HG03439 (cell line): ENCODE measurements at regions not wholly inside any gene's neighbourhood (a gene's known extent, or its start where the extent isn't known, plus 50 kb on each side); places are given as distances from the start of the nearest gene placed in this dataset.
"Not testable (repeated sequence)": the region's sequence is repeated elsewhere in the genome, so short reads cannot be mapped to it uniquely, and the experiment has no call there.

Experiments used
- ATAC-seq: cut with Tn5 transposase; IDR thresholded peaks from one replicate; pipeline ENCODE4 v1.9.1; 2021; ENCODE audit warnings: mild to moderate bottlenecking, moderate library complexity; ENCODE audit not compliant: unreplicated experiment

DNA sequence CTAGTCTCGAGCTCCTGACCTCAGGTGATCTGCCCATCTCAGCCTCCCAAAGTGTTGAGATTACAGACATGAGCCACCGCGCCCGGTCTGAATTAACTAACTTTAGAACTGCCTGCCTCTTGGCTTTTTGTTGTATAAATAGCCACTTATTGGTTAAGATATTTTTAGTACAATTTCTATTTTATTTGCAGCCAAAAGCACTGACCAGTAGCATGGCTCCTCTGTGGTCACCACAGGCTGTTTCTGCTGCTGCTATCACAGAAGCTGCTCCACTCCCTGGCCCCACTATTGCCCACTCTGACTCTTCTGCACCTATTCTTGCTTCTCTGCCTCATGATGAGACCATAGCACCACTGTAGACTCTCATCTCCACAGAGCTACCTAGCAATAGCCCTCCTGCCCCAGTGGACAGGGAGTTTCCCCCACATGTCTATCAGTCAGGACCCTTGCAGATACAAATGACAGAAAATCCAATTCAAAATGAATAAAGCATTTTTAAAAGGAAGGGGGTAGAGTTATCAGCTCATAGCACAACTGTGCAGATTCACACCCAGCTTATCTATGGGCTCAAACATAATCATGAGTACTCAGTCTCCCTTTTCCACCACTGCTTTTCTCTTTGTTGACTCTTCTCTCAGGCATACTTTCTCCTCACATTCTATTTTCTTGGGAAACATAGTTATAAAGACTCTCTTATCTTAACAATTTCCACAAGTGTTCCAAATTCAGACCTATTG is 151.8 kb upstream of the EPB41L4A start:
- ATAC-seq: no peak

DNA sequence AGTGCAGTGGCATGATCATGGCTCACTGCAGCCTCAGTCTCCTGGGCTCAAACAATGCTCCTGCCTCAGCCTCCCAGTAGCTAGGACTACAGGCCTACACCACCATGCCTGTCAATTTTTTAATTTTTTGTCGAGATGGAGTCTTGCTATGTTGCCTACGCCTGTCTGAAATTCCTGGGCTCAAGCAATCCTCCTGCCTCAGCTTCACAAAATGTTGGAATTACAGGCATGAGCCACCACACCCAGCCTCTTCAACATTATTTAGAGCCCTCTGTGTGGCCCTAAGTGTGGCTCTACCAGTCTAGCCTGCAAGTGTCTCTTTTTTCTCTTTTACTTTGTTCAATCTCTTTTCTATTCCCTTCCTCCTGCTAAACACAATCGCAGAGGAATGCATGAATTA is 154.4 kb upstream of the EPB41L4A start:
- no peak for ATAC-seq

DNA sequence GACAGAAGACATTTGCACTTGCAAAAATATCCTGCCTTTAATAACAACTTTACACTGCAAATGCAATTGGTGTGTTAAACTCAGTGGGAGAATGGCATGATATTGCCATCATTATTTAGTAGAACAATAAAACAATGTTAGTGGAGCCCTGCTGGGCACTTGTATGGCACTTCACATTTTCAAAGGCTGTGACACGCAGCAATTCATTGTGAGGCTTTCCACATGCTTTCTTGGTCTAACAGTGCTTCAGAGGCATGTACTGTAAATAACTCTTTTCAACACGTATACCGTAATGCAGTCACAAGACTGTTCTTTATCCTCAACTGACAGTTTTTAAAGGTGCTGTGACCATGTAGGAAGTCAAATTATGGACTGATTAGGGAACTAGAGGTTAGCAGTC is 155.5 kb upstream of the EPB41L4A start:
- ATAC-seq: no peak

DNA sequence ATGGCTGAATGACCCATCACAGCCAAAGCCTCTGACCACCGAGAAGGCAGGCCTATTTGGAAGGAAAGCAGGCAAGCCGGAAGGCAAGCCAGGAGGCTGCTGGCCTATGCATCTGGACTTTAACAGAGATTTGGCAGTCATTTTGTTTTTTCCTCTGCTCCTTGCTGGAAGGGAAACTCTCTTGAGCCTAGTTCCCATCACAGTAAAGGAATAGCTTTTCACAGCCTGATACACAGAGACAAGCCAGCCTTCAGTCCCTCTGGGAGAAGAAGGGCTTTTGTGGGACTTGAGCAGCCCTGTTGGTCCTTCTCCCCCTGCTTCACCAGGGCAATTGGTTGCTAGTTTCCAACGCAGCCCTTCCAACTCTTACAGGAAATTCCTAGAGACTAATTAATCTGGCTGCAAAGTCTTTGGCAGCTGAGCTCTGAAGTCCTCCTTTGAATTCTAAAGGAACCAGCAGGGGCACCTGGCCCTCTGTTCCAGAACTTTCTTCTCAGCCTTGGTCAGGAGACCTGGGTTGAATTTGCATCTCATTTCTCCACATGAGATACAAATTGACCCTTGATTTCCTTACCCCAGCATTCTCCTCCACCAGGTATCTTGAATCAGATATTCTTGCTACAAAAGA is 157.3 kb upstream of the EPB41L4A start:
- ATAC-seq: no peak

DNA sequence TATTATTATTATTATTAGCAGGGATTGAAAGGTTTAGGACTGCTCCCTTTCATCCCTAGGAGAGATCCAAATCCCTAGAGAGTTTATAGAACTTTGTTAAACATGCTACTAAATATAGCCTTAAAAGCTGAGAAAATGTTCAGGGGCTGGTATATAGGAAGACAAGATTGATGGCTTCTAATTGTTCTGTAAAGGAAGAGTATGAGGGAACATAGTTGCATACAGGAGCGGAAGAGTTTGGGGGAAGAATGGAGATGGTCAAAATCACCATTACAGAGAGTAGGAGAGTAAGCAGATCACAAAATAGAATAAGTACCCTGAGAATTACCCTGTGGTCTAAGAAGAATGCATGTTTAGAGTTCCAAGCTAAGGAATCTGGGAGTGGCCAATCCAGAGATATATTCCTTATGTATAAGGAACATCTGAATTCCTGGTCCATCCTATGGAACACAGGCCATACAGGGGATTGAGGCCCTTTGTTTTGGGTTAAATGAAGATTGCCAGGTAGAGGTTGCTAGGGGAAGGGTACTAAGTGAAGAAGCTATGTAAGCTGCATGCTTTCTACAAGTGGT is 158.0 kb upstream of the APC start:
- no peak for ATAC-seq

DNA sequence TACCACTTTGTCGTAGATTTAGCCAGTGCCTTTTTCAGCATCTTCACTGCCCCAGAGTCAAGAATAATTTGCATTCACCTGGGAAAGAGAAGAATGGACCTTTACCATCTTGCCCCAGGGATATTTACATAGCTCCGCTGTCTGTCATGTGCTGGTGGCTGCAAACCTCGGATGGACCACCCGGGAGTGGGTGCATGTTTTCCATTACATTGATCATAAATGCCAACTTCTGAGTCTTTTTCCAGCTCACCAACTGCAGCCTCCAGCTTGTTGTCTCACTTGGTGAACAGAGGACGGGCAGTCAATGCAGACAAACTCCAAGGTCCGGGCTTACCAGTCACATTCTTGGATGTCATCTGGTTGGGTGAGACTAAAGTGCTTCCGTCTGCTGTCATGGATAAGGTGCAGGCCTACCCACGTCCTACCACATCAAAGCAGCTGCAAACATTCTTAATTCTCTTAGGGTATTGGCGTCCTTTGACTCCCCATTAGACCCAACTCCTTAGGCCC is 155.8 kb upstream of the APC start:
- no peak for ATAC-seq

DNA sequence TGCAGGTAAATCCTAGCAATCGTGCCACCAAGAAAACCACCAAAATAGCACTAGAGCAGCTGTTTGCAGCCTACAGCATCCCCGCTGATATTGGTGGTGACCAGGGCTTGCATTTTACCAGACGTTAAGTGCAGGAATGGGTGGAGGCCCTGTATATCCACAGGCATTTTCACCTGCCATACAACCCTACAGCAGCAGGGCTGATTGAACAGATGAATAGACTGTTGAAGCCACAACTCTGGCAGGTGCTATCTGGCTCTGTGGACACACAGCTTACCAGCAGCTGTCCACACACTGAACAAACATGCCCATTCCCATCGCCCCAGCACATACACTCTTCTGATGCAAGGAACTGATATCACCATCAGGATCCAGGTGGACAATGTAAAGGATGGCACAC is 154.5 kb upstream of the APC start:
- ATAC-seq: no peak

DNA sequence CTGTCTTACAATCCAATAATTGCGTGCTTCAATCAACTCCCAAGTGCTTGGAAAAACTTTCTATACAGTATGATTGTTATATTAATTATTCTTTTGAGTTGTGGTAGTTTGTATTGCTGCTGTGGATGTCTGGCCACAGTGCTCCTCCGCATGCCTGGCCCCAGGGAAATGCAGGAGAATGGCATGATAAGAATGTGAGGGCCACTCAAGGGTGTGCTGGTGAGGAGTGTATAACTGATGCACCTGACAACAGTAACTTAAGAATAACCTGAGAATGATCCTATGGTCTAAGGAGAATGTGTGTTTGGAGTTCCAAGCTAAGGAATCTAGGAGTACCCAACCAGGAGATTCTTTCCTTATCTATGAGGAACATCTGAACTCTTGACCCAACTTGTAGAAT is 152.9 kb upstream of the APC start:
- ATAC-seq: no peak

DNA sequence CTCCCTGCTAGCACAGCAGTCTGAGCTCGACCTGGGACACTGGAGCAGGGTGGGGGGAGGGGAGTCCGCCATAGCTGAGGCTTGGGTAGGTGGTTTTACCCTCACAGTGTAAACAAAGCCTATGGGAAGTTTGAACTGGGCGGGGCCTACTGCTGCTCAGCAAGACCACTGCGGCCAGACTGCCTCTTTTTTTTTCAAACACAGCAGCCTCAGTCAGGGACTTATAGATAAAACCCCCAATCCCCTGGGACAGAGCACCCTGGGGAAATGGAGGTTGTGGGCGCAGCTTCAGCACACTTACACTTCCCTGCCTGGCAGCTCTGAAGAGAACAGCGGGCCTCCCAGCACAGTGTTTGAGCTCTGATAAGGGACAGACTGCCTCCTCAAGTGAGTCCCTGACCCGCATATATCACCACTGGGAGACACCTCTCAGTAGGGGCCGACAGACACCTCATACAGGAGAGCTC is 151.1 kb upstream of the APC start:
- no peak for ATAC-seq

DNA sequence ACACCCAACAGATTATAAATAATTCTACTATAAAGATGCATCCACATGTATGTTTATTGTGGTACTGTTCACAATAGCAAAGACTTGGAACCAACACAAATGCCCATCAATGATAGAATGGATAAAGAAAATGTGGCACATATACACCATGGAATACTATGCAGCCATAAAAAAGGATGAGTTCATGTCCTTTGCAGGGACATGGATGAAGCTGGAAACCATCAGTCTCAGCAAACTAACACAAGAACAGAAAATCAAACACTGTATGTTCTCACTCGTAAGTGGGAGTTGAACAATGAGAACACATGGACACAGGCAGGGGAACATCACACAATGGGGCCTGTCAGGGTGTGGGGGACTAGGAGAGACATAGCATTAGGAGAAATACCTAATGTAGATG is 146.8 kb upstream of the APC start:
- ATAC-seq: not testable (repeated sequence)

DNA sequence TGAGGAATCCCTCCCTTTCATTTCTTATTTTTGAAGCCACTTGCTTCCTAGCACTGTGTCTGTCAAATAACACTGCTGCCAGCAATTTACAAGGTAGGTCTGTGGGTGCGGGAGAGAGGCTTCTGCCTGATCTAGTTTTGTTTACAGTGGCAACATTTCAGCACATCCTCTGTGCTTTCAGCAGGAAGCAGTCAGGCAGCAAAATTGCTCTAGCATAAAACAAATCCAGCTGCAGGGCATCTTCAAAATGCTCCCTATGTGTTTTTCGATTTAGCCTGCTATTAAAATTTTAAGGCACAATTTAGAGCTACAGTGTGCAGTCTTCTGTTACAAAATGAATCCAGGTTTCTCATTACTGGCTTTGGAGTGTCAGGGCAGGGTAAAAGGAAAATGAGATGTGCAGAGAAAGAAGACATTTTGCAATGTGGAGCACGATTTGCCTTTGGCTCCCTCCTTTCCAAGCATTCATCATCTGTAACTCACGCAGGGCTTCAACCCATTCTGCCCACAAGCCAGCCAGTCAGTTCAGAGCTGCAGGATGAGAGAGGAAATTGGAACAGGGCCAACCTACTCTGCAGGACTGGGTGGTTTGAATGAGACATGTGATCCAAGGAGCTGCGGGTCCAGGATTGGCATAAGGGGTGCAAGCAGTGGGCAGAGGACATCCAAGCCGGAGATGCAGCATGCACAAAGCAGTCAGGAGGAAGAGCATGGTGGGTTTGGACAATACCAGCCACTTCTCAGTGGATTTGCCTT is 143.4 kb upstream of the APC start:
- ATAC-seq: no peak

DNA sequence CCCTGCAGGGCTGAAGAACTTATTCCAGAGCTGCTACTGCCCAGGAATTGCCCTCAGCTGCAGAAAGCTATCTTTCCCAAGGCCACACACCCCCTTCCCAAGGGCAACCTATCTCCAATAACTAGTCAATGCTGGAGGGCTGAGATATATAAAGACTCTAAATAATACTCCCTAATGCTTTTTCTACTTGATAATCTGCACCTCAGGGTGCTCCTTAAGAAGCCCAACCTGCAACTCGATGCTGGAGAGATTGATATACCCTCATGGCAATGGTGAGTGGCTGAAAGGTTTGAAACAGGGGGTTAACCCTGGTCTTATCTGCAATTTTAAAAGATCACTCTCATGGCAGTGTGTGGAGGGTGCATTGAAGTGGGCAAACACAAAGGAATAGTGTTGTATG is 142.7 kb upstream of the APC start:
- ATAC-seq: no peak

DNA sequence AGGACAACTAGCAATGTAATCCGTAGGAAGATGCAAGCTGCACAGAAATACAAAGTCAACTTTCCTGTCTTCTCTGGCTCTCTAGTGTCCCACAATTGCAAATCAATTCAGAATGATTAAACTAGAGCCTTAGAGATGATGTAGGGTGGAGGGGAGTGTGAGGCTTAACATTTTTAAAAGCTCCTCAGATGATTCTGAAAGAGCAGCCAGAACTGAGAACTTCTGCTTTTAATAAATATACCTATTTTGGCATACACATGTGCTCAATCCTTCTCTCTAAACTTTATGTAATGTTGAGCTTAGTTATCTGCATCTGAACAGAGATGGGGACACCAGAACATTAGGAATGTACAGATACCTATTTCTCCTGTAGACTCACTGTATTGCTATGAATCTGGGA is 139.9 kb upstream of the APC start:
- ATAC-seq: no peak

DNA sequence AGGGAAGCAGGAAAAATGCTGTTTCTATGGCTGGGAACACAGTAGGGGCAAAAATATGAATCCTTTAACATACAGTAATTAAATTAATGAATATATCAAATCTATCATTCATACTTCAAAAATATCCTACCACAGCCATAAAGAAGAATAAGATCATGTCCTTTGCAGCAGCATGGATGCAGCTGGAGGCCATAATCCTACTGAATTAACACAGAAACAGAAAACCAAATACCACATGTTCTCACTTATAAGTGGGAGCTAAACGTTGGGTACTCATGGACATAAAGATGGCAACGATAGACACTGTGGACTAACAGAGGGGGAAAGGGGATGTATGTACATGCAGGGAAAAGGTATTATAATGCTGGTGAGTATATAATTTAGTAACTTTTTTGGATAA is 137.2 kb upstream of the APC start:
- not testable (repeated sequence) for ATAC-seq

DNA sequence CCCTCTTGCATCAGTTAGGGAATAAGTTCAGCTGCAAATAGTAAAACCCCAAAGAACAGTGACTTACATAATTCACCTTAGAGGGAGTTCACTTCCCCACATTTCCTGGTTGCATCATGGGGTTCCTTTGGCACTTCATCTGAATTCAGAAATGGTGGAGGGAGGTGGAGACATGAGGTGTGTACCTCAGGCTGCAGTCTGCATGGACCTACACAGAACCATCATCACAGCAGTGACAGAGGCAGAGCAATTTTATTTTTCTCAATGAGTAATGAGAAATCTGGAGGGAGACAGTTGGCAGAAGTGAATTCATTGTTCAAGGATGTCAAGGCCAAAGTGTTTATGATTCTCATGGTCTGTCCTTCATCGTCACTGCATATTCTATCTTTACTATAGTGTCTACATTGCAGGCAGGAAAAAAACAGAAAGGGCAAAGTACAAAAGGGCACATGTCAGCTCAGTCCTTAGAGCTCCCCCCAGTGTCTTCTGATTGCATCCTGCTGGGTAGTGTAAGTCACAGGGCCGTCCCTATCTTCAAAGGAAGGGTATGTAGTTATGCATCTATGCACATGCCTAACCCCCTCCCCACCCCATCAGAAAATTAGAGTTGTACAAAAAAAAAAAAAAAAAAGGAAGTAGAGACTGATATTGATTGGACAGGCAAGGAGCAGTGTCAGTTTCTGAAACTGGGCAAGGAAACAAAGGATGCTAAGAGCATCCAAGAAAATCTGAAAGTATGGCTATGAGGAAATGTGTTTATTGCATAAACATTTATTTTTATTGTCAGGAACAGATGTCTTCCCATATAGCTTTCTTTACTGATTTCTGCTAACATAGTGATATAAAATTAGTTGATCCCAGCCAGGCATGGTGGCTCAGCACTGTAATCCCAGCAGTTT is 132.7 kb upstream of the APC start:
- peak; percentile 71 for ATAC-seq

DNA sequence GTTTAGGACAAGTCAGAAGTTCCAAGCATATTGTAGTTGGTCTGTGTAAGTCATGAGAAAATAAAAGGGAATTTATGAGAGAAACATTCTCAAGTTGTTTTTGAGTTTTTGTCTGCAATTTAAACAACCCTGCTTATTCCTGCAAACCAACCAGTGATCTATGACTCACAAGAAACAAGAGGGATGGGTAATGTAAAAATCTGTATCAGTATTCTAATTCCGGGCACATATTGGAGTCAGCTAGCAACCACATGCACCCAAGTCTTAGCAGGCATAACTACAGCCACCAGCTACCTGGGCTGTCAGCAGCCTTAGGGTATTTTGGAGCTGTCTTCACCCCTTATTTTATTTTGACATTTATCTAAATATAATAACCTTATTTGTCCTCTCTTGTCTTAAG is 128.7 kb upstream of the APC start:
- ATAC-seq: no peak

DNA sequence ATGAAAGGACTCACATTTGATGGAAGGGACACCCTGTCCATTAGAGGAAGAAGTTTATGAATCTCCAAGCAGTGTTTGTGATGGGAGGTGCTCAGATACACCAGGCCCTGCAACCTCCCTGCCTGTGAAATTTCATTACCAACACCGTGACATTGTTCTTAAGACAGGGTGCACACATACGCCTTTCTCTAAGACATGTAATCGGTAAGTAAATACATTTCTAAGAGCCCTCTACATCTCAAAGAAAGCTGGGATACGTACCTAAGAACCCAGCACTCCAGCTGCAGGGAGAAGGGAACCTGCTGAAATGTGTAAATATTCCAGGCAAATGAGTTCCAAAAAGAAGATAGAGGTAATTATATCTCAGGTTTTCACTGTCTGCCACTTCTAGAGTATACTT is 125.0 kb upstream of the APC start:
- no peak for ATAC-seq

DNA sequence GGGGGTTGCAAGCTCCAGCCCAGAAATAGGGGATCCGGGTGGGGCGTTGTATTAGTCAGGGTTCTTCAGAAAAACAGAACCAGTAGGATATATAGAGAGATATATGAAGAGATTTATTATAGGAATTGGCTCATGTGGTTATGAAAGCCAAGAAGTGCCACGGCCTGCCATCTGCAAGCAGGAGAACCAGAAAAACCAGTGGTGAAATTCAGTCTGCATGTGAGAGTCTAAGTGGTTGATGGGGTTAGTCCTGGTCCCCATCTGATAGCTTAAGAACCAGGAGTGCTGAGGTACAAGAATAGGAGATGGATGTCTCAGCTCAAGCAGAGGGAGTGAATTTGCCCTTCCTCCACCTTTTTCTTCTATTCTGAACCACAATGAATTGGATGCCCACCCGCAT is 123.4 kb upstream of the APC start:
- ATAC-seq: no peak

DNA sequence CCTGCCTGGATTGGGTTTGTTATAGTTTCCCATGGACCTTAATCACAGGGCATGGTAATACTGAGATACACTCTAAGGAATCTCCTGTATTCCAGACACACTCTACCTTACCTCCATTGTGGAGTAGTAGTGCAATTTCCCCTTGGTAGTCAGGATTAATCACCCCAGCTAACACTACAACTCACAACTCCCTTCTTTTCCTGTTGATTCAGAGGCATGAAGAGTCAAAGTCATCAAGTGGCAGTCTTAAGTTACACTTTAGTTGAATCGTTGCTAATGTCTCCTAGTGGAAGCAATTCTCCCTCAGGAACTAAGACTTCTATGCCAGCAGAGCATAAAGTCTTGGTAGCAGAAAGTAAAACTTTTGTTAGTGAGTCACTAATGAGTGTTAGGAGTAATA is 122.7 kb upstream of the APC start:
- no peak for ATAC-seq

DNA sequence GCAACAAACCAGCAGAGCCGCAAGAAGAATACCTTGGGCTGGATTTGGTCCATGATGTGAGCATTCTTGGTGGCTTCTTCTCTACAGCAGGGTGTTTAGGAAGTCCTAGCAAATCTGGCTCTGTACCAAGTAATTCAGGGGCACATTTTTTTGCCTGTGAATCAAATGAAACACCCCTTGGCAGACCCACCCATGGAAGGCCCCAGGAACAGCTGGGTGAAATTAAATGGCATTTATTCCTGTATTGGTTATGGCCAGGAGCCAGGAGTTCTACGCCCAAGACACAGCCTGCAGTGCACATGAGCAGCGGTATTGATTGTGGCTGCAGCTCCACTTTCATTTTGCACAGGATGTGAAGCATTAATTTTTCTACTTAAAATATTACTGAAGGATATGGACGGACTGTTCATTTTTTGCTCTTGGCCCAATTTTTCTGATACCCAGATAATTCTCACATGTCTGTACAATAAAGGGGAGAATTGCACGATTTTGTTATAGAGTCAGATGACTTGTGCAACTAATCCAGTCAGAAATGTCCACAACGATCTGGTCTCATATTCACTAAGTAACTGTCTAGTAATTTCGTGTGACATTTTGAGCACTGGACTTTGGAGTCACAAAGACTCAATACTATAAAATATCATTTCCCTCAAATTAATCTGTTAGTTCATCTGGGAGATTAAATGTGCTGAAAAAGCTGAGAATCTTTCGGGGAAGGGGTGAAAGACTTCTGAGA is 120.7 kb upstream of the APC start:
- no peak for ATAC-seq
